AG09309 (cell line): ENCODE measurements at regions not wholly inside any gene's neighbourhood (a gene's known extent, or its start where the extent isn't known, plus 50 kb on each side); places are given as distances from the start of the nearest gene placed in this dataset.

Source experiments
- DNase-seq: peaks from one replicate; pipeline ENCODE4 v3.0.0-alpha.2; 2010; ENCODE audit warnings: low read depth
- H3K4me3 ChIP-seq: 2 replicates; pipeline ENCODE4 v1.5.1; 2011; ENCODE audit warnings: mild to moderate bottlenecking, low read depth, low read length, moderate library complexity; ENCODE audit not compliant: control insufficient read depth
- CTCF ChIP-seq: IDR thresholded peaks from 2 replicates; pipeline ENCODE4 v1.5.1; 2011; ENCODE audit warnings: mild to moderate bottlenecking, low read depth, low read length, inconsistent platforms; ENCODE audit not compliant: insufficient read depth, control insufficient read depth; ENCODE audit errors: missing control alignments

- TF ChIP-seq CTCF: no peak
- DNase-seq: peak; percentile 88
- no peak overlapping the region for H3K4me3 ChIP-seq
Observed at GRCh38 chr6:139973669-139974344, 599.4 kb upstream of the CITED2 start.

- no peak for DNase-seq
- no peak overlapping the region for H3K4me3 ChIP-seq
- TF ChIP-seq CTCF: no peak
Observed at GRCh38 chr6:139972116-139972515, 597.7 kb upstream of the CITED2 start.

GRCh38 chr6:139970591-139970991 is 596.1 kb upstream of the CITED2 start:
- no peak for DNase-seq
- no peak for TF ChIP-seq CTCF
- H3K4me3 ChIP-seq: no peak overlapping the region

GRCh38 chr6:139967497-139967896 is 593.0 kb upstream of the CITED2 start:
- no peak overlapping the region for H3K4me3 ChIP-seq
- no peak for DNase-seq
- no peak for TF ChIP-seq CTCF

GRCh38 chr6:139965393-139965792 is 590.9 kb upstream of the CITED2 start:
- no peak for TF ChIP-seq CTCF
- H3K4me3 ChIP-seq: no peak overlapping the region
- no peak for DNase-seq

- DNase-seq: no peak
- H3K4me3 ChIP-seq: no peak overlapping the region
- TF ChIP-seq CTCF: no peak
Observed at GRCh38 chr6:139964737-139965136, 590.3 kb upstream of the CITED2 start.
